PC-9 (cell line): ENCODE measurements at regions not wholly inside any gene's neighbourhood (a gene's known extent, or its start where the extent isn't known, plus 50 kb on each side); places are given as distances from the start of the nearest gene placed in this dataset.
"Not testable (repeated sequence)": the region's sequence is repeated elsewhere in the genome, so short reads cannot be mapped to it uniquely, and the experiment has no call there.

Experiments used
- BruUV-seq: library from RNA; stranded (reverse); fragments of 400-500 nt; replicated peaks from 2 replicates; lab custom pipeline; 2021; lab: Mats Ljungman, UMichigan
- CTCF ChIA-PET: fragments of 300-600 bp; sonication (Branson Sonifier 250); formaldehyde crosslinking; loops from one replicate; lab custom pipeline; 2022; ENCODE audit warnings: antibody characterized with exemption; lab: Charles Lee
- POLR2A ChIA-PET: fragments of 300-600 bp; sonication (Branson Sonifier 250); formaldehyde crosslinking; loops from one replicate; lab custom pipeline; 2022; ENCODE audit warnings: antibody characterized with exemption; ENCODE audit not compliant: unreplicated experiment; lab: Charles Lee
- DNase-seq, 2 experiments: peaks; one replicate each; pipeline versions ENCODE4 v3.0.0 to v3.0.0-alpha.2; 2015 to 2022; ENCODE audit warnings: mixed read lengths in 1 of 2
- H2AFZ ChIP-seq: fragments of 200-600 bp; sonication (generic); 2 replicates; pipeline ENCODE4 v1.8.1; 2017; ENCODE audit warnings: antibody characterized with exemption
- H3F3A ChIP-seq: fragments of 200-600 bp; sonication (generic); 2 replicates; pipeline ENCODE4 v1.8.1; 2017; ENCODE audit warnings: antibody characterized with exemption, mild to moderate bottlenecking, low read depth; ENCODE audit not compliant: insufficient read depth
- H3K27ac ChIP-seq: fragments of 200-600 bp; sonication (generic); 2 replicates; pipeline ENCODE4 v1.6.1; 2016; ENCODE audit warnings: mixed run types
- H3K27me3 ChIP-seq: fragments of 200-600 bp; sonication (generic); 2 replicates; pipeline ENCODE4 v1.6.1; 2016; ENCODE audit warnings: low read depth, mixed run types; ENCODE audit not compliant: insufficient read depth
- H3K36me3 ChIP-seq: fragments of 200-600 bp; sonication (generic); 2 replicates; pipeline ENCODE4 v1.6.1; 2016; ENCODE audit warnings: low read depth, mixed run types
- H3K4me1 ChIP-seq: fragments of 200-600 bp; sonication (generic); replicated peaks from 2 replicates; pipeline ENCODE4 v1.6.1; 2016; ENCODE audit warnings: mixed run types; ENCODE audit not compliant: insufficient read depth
- H3K4me2 ChIP-seq: fragments of 200-600 bp; sonication (generic); 2 replicates; pipeline ENCODE4 v1.6.1; 2017; ENCODE audit warnings: mixed run types
- H3K4me3 ChIP-seq: fragments of 200-600 bp; sonication (generic); 2 replicates; pipeline ENCODE4 v1.6.1; 2016; ENCODE audit warnings: mixed run types
- H3K79me2 ChIP-seq: fragments of 200-600 bp; sonication (generic); 2 replicates; pipeline ENCODE4 v1.6.1; 2017; ENCODE audit warnings: low read depth, mixed run types
- H3K9me2 ChIP-seq: fragments of 200-600 bp; sonication (generic); 2 replicates; pipeline ENCODE4 v1.8.1; 2017; ENCODE audit warnings: mild to moderate bottlenecking; ENCODE audit not compliant: insufficient read depth
- H3K9me3 ChIP-seq: fragments of 200-600 bp; sonication (generic); 2 replicates; pipeline ENCODE4 v1.8.1; 2016; ENCODE audit warnings: low read depth; ENCODE audit not compliant: insufficient read depth
- H4K20me1 ChIP-seq: fragments of 200-600 bp; sonication (generic); 2 replicates; pipeline ENCODE4 v1.8.1; 2017; ENCODE audit not compliant: insufficient read depth
- CTCF ChIP-seq: fragments of 200-600 bp; sonication (generic); conservative IDR thresholded peaks from 2 replicates; pipeline ENCODE4 v1.6.1; 2017; ENCODE audit warnings: mixed run types, antibody characterized with exemption, mild to moderate bottlenecking, moderate library complexity
- EZH2 ChIP-seq: fragments of 200-600 bp; sonication (generic); IDR thresholded peaks from 2 replicates; pipeline ENCODE4 v1.8.0; 2017; ENCODE audit warnings: antibody characterized with exemption, low read depth
- intact Hi-C: fragments of 100-400 bp; cut with micrococcal nuclease; formaldehyde crosslinking; loops from one replicate; pipeline ENCODE4 v1.10.0; 2022; ENCODE audit not compliant: unreplicated experiment

- Histone ChIP-seq H3K4me1 (no peaks in the 10 kb centered on the region), H3K27me3 (no peaks in the 10 kb centered on the region), H3K4me2 (no peak overlapping the region), H4K20me1 (no peaks in the 10 kb centered on the region), H3F3A (no peaks in the 10 kb centered on the region), H3K9me3 (peaks cover 8% of the 10 kb centered on the region; the same call in 1 of the 2 replicates), H3K27ac (no peak overlapping the region), H2AFZ (no peak overlapping the region), H3K79me2 (no peaks in the 10 kb centered on the region), H3K9me2 (no peaks in the 10 kb centered on the region), H3K4me3 (no peak overlapping the region), H3K36me3 (no peaks in the 10 kb centered on the region)
- POLR2A ChIA-PET = no interaction called here
- DNase-seq = no peak
- TF ChIP-seq CTCF = no peak
- no peak for TF ChIP-seq EZH2
- intact Hi-C loops = no loop called here
- CTCF ChIA-PET = no interaction called here
- BruUV-seq = no TSS peak
Measured at GRCh38 chr5:91586232-91586631, 203.1 kb upstream of the ARRDC3 start.

GRCh38 chr5:91584352-91584751 lies 201.2 kb upstream of the ARRDC3 start:
- Histone ChIP-seq H3K4me1 (no peaks in the 10 kb centered on the region), H3K27me3 (no peaks in the 10 kb centered on the region), H3F3A (no peaks in the 10 kb centered on the region), H3K79me2 (no peaks in the 10 kb centered on the region), H3K9me3 (0 out of 2 replicates have a peak, but pooled peaks cover under 1% of the 10 kb centered on the region), H3K27ac (no peak overlapping the region), H4K20me1 (no peaks in the 10 kb centered on the region), H3K4me2 (no peak overlapping the region), H3K36me3 (no peaks in the 10 kb centered on the region), H2AFZ (no peak overlapping the region), H3K9me2 (no peaks in the 10 kb centered on the region), H3K4me3 (no peak overlapping the region)
- intact Hi-C loops = no loop called here
- no TSS peak for BruUV-seq
- no peak for TF ChIP-seq CTCF
- TF ChIP-seq EZH2 = no peak
- CTCF ChIA-PET = no interaction called here
- no peak for DNase-seq
- POLR2A ChIA-PET = no interaction called here

- H3K27ac ChIP-seq, H3K9me2 ChIP-seq, H3K4me1 ChIP-seq, H3F3A ChIP-seq, POLR2A ChIA-PET, H3K36me3 ChIP-seq, BruUV-seq, DNase-seq, H2AFZ ChIP-seq, H3K9me3 ChIP-seq, H3K4me2 ChIP-seq, H3K4me3 ChIP-seq, intact Hi-C loops, H3K27me3 ChIP-seq, H3K79me2 ChIP-seq, CTCF ChIA-PET, H4K20me1 ChIP-seq: not testable (repeated sequence)
Measured at GRCh38 chr5:91566012-91566411, 182.9 kb upstream of the ARRDC3 start.

GRCh38 chr5:91562922-91563321 lies 179.8 kb upstream of the ARRDC3 start:
- no TSS peak for BruUV-seq

More at GRCh38 chr5:91562922-91563321, 179.8 kb upstream of the ARRDC3 start:
- Histone ChIP-seq H3K9me3 (no peaks in the 10 kb centered on the region; the same call in 1 of the 2 replicates), H3K4me3 (no peak overlapping the region), H3K9me2 (no peaks in the 10 kb centered on the region), H3K4me1 (no peaks in the 10 kb centered on the region), H3F3A (no peaks in the 10 kb centered on the region), H3K4me2 (no peak overlapping the region), H4K20me1 (no peaks in the 10 kb centered on the region), H3K36me3 (no peaks in the 10 kb centered on the region), H3K27me3 (no peaks in the 10 kb centered on the region), H3K27ac (no peak overlapping the region), H2AFZ (no peak overlapping the region), H3K79me2 (no peaks in the 10 kb centered on the region)
- no peak for DNase-seq
- intact Hi-C loops = no loop called here
- no peak for TF ChIP-seq EZH2
- no peak for TF ChIP-seq CTCF
- ChIA-PET CTCF (no interaction called here), POLR2A (no interaction called here)
